ENCODE measurements at regions not wholly inside any gene's neighbourhood (a gene's known extent, or its start where the extent isn't known, plus 50 kb on each side); places are given as distances from the start of the nearest gene placed in this dataset.

DNA sequence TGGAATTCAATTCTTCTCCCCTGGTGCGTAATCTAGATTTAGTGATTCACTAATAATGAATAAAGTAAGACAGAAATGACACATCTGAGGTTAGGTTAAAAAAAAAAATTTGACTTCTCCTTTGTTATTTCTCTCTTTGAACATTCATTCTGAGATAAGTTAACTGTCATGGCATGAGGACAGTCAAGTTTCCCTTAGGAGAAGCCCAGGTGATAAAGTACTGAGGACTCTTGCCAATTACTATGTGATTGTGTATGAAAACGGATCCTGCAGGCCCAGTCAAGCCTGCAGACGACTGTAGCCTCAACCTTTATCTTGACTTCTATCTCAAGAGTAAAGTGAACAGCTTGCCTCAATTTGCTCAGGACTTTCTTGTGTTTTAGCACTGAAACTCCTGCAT is 293.2 kb downstream of the PRR32 start:
- H3K4me3 ChIP-seq: no peak overlapping the region
- intact Hi-C loops (cut with DNase I): no loop called here
- peaks cover 0 to 5% (median 0%) of the 10 kb centered on the region in 3 donors for H3K9me3 ChIP-seq
- no peak overlapping the region for H3K27ac ChIP-seq
- TF ChIP-seq POLR2A (IDR thresholded peaks at IDR 0.05): no peak
- TF ChIP-seq, protein P1, sequence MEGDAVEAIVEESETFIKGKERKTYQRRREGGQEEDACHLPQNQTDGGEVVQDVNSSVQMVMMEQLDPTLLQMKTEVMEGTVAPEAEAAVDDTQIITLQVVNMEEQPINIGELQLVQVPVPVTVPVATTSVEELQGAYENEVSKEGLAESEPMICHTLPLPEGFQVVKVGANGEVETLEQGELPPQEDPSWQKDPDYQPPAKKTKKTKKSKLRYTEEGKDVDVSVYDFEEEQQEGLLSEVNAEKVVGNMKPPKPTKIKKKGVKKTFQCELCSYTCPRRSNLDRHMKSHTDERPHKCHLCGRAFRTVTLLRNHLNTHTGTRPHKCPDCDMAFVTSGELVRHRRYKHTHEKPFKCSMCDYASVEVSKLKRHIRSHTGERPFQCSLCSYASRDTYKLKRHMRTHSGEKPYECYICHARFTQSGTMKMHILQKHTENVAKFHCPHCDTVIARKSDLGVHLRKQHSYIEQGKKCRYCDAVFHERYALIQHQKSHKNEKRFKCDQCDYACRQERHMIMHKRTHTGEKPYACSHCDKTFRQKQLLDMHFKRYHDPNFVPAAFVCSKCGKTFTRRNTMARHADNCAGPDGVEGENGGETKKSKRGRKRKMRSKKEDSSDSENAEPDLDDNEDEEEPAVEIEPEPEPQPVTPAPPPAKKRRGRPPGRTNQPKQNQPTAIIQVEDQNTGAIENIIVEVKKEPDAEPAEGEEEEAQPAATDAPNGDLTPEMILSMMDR (IDR thresholded peaks at IDR 0.05): no peak
- H3K27me3 ChIP-seq: no peaks in the 10 kb centered on the region
- no peak for DNase-seq
- WGBS, 2 donors: 15 to 18% methylated on average over 3 of the region's 3 CpGs
- H3K36me3 ChIP-seq: no peaks in the 10 kb centered on the region
- H3K4me1 ChIP-seq: no peaks in the 10 kb centered on the region

GRCh38 chrX:127124871-127125270 is 305.3 kb downstream of the PRR32 start:
- 38 to 41% methylated on average over 2 of the region's 2 CpGs for WGBS, 2 donors

DNA sequence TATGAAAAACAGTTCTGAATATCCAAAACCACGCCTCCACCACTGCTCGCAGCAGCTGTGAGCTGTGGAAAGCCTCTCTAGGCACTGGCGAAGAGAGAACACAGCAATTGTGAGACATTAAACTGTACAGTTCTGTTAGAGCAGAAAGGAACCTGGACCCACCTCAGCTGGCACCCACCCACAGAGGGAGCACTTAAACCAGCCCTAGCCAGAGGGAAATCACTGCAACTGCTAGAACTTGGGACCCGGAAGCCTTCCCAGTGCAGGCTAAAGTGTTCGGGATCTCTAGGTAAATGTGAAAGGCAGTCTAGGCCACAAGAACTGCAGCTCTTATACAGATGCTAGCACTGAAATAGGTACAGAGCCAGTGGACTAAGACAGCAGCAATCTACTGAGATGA is 308.8 kb downstream of the PRR32 start:
- no peak for DNase-seq
- no peaks in the 10 kb centered on the region for H3K36me3 ChIP-seq
- H3K4me3 ChIP-seq: no peak overlapping the region
- H3K27ac ChIP-seq: no peak overlapping the region
- TF ChIP-seq POLR2A (IDR thresholded peaks at IDR 0.05): no peak
- TF ChIP-seq, protein P1 (IDR thresholded peaks at IDR 0.05): no peak
- intact Hi-C loops (cut with DNase I): no loop called here
- no peaks in the 10 kb centered on the region for H3K4me1 ChIP-seq
- 37 to 61% methylated on average over 4 to 5 of the region's 5 CpGs for WGBS, 2 donors
- no peaks in the 10 kb centered on the region for H3K9me3 ChIP-seq
- no peaks in the 10 kb centered on the region for H3K27me3 ChIP-seq

More at GRCh38 chrX:127124871-127125270, 305.3 kb downstream of the PRR32 start:
- H3K4me3 ChIP-seq: no peak overlapping the region
- intact Hi-C loops (cut with DNase I): no loop called here
- no peak overlapping the region for H3K27ac ChIP-seq
- no peaks in the 10 kb centered on the region for H3K27me3 ChIP-seq
- H3K9me3 ChIP-seq: no peaks in the 10 kb centered on the region
- DNase-seq: no peak
- no peaks in the 10 kb centered on the region for H3K36me3 ChIP-seq
- no peaks in the 10 kb centered on the region for H3K4me1 ChIP-seq
- TF ChIP-seq, protein P1 (IDR thresholded peaks at IDR 0.05): no peak
- TF ChIP-seq POLR2A (IDR thresholded peaks at IDR 0.05): no peak

GRCh38 chrX:127129510-127129909 is 310.0 kb downstream of the PRR32 start:
- no peak for DNase-seq
- Histone ChIP-seq H3K4me3 (no peak overlapping the region), H3K27me3 (no peaks in the 10 kb centered on the region), H3K9me3 (no peaks in the 10 kb centered on the region), H3K27ac (no peak overlapping the region), H3K4me1 (no peaks in the 10 kb centered on the region), H3K36me3 (no peaks in the 10 kb centered on the region)
- intact Hi-C loops (cut with DNase I): no loop called here
- 80 to 86% methylated on average over 1 to 2 of the region's 2 CpGs for WGBS, 2 donors
- TF ChIP-seq POLR2A (IDR thresholded peaks at IDR 0.05): no peak
- TF ChIP-seq, protein P1 (IDR thresholded peaks at IDR 0.05): no peak

- 27 to 33% methylated on average over 1 of the region's 1 CpG for WGBS, 2 donors
- Histone ChIP-seq H3K9me3 (no peaks in the 10 kb centered on the region), H3K36me3 (no peaks in the 10 kb centered on the region), H3K4me1 (no peaks in the 10 kb centered on the region), H3K27ac (no peak overlapping the region), H3K4me3 (no peak overlapping the region), H3K27me3 (no peaks in the 10 kb centered on the region)
- no peak for DNase-seq
- intact Hi-C loops (cut with DNase I): no loop called here
- TF ChIP-seq POLR2A (IDR thresholded peaks at IDR 0.05): no peak
- TF ChIP-seq, protein P1 (IDR thresholded peaks at IDR 0.05): no peak
Measured at GRCh38 chrX:127138218-127138617, 318.7 kb downstream of the PRR32 start.
